Epithelial cell of esophagus (primary cell): ENCODE measurements at regions not wholly inside any gene's neighbourhood (a gene's known extent, or its start where the extent isn't known, plus 50 kb on each side); places are given as distances from the start of the nearest gene placed in this dataset.
"Not testable (repeated sequence)": the region's sequence is repeated elsewhere in the genome, so short reads cannot be mapped to it uniquely, and the experiment has no call there.

Experiments used
- DNase-seq: peaks from one replicate; pipeline ENCODE4 v3.0.0; 2010; ENCODE audit warnings: low read depth
- H3K4me3 ChIP-seq: 2 replicates; pipeline ENCODE4 v1.5.1; 2011; ENCODE audit warnings: mild to moderate bottlenecking, low read length, control low read depth
- TF ChIP-seq, protein P1 (sequence below): IDR thresholded peaks from 2 replicates; pipeline ENCODE4 v1.5.1; 2011; ENCODE audit warnings: low read depth, mild to moderate bottlenecking, low read length, control low read depth, inconsistent platforms; ENCODE audit not compliant: insufficient read depth; ENCODE audit errors: missing control alignments

DNA sequence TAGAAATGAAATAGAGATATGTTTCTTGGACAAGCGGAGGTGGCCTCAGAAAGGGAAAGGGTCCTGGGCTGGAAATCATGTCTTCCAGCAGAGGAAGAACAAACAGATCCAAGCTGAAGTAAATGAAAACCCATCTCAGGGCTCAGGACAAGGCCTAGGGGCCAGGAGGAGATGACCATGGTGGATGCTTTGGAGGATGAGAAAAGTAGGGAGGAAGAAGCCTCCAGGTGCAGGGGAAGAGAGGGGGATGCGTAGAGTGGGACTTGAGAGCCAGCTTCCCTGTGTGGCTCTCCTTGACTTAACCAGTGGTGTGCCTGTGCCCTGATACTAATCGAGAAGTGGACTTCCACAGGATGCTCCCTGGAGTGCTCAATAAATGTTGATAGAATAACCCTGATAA lies 203.2 kb downstream of the FAM43A start:
- H3K4me3 ChIP-seq: no peak overlapping the region
- DNase-seq: no peak
- TF ChIP-seq, protein P1, sequence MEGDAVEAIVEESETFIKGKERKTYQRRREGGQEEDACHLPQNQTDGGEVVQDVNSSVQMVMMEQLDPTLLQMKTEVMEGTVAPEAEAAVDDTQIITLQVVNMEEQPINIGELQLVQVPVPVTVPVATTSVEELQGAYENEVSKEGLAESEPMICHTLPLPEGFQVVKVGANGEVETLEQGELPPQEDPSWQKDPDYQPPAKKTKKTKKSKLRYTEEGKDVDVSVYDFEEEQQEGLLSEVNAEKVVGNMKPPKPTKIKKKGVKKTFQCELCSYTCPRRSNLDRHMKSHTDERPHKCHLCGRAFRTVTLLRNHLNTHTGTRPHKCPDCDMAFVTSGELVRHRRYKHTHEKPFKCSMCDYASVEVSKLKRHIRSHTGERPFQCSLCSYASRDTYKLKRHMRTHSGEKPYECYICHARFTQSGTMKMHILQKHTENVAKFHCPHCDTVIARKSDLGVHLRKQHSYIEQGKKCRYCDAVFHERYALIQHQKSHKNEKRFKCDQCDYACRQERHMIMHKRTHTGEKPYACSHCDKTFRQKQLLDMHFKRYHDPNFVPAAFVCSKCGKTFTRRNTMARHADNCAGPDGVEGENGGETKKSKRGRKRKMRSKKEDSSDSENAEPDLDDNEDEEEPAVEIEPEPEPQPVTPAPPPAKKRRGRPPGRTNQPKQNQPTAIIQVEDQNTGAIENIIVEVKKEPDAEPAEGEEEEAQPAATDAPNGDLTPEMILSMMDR: no peak

DNA sequence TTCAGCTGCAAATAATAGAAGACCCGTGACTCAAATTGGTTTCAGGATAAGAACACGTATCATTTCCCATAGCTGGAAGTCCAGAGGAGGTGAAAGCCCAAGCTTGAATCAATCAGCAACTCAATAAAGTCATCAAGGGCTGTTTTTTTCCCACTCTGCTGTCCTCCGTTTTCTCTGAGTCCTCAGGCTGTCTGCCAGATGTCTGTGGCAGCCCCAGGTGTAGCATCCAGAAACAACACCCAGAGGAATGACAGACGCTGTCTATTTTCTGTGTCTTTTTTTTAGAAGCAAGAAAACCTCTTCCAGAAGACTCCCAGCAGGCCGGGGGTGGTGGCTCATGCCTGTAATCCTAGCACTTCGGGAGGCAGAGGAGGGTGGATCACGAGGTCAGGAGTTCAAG lies 204.4 kb downstream of the FAM43A start:
- no peak overlapping the region for H3K4me3 ChIP-seq
- DNase-seq: no peak
- TF ChIP-seq, protein P1: no peak

DNA sequence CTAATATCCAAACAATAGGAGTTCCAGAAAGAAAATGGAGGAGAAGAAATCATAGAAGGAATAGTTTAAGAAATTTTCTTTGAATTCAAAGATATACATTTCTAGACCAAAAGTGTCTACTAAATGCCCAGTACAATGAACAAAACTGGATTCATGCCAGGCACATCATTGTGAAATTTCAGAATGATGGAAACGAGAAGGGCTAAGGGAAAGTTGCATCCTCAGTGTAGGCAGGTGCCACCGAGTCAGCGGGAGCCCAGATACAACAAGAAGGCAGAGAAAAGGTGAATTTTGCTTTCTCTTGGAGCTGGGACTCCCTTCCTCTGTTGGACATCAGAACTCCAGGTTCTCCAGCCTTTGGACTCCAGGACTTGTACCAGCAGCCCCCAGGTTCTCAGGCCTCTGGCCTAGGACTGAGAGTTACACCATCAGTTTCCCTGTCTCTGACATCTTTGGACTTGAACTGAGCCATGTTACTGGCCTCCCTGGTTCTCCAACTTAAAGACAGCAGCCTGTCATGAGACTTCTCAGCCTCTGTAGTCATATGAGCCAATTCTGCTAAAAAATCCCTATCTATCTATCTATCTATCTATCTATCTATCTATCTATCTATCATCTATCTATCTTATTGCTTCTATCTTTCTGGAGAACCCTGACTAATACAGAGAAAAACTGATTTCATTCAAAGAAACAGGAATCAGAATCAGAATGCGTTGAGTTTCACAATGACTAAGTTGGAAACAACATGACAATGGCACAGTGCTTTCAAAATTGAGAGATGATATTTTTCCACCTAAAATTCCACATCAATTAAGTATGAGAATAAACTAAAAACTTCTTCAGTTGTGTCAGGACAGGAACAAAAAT lies 207.7 kb downstream of the FAM43A start:
- TF ChIP-seq, protein P1: no peak
- H3K4me3 ChIP-seq: no peak overlapping the region
- no peak for DNase-seq

DNA sequence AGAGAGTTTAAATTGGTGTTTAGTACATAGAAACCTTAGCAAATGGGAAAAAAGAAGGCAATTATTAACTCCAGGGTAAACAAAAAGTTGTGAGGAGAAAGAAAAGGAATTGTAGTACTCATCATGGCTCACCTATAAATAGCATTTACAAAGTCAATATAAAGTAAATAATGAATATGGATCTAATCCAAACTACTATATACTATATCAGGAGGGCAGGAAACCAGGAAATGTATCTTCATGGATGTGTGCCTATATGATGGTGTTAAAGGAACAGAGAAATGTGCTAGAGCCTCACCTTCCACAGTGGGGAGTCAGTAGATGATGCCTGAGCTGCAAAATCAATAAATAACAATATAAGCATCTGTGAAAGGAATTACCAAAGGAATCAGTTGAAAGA lies 208.9 kb downstream of the FAM43A start:
- TF ChIP-seq, protein P1: no peak
- DNase-seq: no peak

DNA sequence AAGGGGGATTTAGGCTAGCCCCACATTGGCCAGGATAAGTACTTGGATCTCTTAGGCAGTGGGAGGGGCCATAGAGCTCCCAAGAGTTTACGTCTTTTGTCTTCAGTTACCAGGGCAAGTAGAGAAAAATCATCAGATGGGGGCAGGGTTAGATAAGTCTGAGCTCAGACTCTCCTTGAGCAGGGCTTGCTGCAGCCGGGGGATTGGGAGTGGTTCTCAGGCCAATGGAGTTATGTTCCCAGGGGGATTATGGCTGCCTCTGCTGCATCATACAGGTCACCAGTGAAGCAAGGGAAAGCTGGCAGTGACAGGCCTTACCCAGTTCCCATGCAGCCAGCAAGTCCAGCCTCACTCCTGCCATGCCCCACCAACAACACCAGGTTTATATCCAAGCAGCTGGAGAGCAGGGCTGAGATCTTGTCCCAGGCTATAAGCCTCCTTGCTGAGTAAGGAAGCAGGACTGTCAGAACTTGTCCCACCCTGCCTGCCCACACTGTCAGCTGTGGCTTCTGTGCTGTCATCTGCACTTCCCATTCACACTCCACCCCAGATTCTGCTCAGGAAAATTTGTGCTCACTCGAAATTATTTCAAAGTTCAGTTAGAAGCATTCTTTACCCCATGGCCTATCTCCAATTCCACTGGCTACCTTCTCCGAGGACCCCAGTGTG lies 215.3 kb downstream of the FAM43A start:
- DNase-seq: peak; percentile 68
- TF ChIP-seq, protein P1: no peak
- no peak overlapping the region for H3K4me3 ChIP-seq

More for the DNA sequence above, 208.9 kb downstream of the FAM43A start:
- H3K4me3 ChIP-seq: no peak overlapping the region

DNA sequence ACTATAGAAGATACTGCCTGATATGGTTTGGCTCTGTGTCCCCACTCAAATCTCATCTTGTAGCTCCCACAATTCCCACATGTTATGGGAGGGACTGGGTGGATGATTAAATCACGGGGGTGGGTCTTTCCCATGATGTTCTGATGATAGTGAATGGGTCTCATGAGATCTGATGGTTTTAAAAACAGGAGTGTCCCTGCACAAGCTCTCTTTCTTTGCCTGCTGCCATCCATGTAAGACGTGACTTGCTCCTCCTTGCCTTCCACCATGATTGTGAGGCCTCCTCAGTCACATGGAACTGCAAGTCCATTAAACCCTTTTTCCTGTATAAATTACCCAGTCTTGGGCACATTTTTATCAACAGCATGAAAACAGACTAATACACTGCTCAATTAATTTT lies 217.8 kb downstream of the FAM43A start:
- DNase-seq, H3K4me3 ChIP-seq: not testable (repeated sequence)

DNA sequence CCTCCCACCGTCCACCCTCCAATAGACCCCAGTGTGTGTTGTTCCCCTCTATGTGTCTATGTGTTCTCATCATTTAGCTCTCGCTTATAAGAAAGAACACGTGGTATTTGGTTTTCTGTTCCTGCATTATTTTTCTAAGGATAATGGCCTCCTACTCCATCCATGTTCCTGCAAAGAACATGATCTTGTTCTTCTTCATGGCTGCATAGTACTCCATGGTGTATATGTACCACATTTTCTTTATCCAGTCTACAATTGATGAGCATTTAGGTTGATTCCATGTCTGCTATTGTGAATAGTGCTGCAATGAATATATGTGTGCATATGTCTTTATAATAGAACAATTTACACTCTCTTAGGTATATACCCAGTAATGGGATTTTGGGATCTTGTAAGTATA lies 219.3 kb downstream of the FAM43A start:
- H3K4me3 ChIP-seq, DNase-seq: not testable (repeated sequence)

DNA sequence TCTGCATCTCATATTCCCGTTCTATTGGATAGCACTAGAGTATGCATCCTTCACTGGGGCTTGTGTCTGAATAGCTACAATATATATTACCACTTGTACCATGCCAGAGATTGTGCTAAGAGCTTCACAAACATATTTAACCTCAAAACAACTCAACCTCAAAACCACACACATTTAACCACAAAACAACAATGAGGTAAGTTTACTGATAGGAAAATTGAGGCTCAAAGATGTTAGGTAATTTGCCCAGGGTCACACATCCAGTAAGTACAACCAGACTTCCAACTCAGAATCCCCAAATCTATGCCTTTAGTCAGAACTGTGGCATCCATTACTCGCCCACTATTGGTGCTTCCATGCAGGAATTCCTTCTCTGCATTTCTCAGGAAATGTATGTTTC lies 220.0 kb downstream of the FAM43A start:
- no peak overlapping the region for H3K4me3 ChIP-seq
- no peak for DNase-seq
- TF ChIP-seq, protein P1: no peak
